ENCODE measurements at regions not wholly inside any gene's neighbourhood (a gene's known extent, or its start where the extent isn't known, plus 50 kb on each side); places are given as distances from the start of the nearest gene placed in this dataset.

- no peak overlapping the region for H2AFZ ChIP-seq (ENCODE audit: control insufficient read depth, low read length)
- FAIRE-seq (peak; percentile 29), DNase-seq (ENCODE audit: low read depth, low spot score) (no peak)
- no peaks in the 10 kb centered on the region for H3K27me3 ChIP-seq (ENCODE audit: control insufficient read depth, extremely low read depth, insufficient read depth, low read length)
- no peaks in the 10 kb centered on the region for H3K36me3 ChIP-seq (ENCODE audit: control insufficient read depth in 2 of 2, extremely low read depth in 1 of 2, insufficient read depth in 2 of 2, low read length in 2 of 2)
- H3K4me3 ChIP-seq (ENCODE audit: control insufficient read depth in 2 of 3, extremely low read depth in 1 of 3, insufficient read depth in 2 of 3, low read depth in 1 of 3, low read length in 3 of 3), result no peak overlapping the region
- no peaks in the 10 kb centered on the region for H4K20me1 ChIP-seq (ENCODE audit: control insufficient read depth, extremely low read depth, insufficient read depth, low read length)
- H3K79me2 ChIP-seq (ENCODE audit: control insufficient read depth, insufficient read depth, low read length), result no peaks in the 10 kb centered on the region
- no peaks in the 10 kb centered on the region for H3K9me1 ChIP-seq (ENCODE audit: control insufficient read depth, extremely low read depth, insufficient read depth, low read length)
- no peak overlapping the region for H3K27ac ChIP-seq (ENCODE audit: control insufficient read depth, insufficient read depth, low read length)
- dilution Hi-C loops (cut with MboI; ENCODE audit: extremely low pct_ligation_motif_present, low sequenced_read_pairs), result no loop called here
- no peaks in the 10 kb centered on the region for H3K9me3 ChIP-seq (ENCODE audit: control insufficient read depth, low read depth, low read length)
- no peaks in the 10 kb centered on the region for H3K4me1 ChIP-seq (ENCODE audit: control insufficient read depth, extremely low read depth, insufficient read depth, low read length)
- no peak for TF ChIP-seq EZH2 (IDR thresholded peaks at IDR 0.05; ENCODE audit: low read length)
- no peak for TF ChIP-seq CTCF (optimal IDR thresholded peaks at IDR 0.05 in 1 of 3, IDR thresholded peaks at IDR 0.05 in 1 of 3, conservative IDR thresholded peaks at IDR 0.05 in 1 of 3; ENCODE audit: extremely low read depth in 1 of 3, insufficient read depth in 2 of 3, low read length in 3 of 3)
- no peak overlapping the region for H3K9ac ChIP-seq (ENCODE audit: control insufficient read depth, extremely low read depth, insufficient read depth, low read length)
- H3K4me2 ChIP-seq (ENCODE audit: control insufficient read depth, extremely low read depth, insufficient read depth, low read depth, low read length), result no peak overlapping the region
Measured at GRCh38 chr9:28539434-28540070, 966.3 kb upstream of the C9orf72 start.

GRCh38 chr9:28542928-28543327 lies 969.6 kb upstream of the C9orf72 start:
- Histone ChIP-seq H3K4me1 (ENCODE audit: control insufficient read depth, extremely low read depth, insufficient read depth, low read length) (no peaks in the 10 kb centered on the region), H3K4me3 (ENCODE audit: control insufficient read depth in 2 of 3, extremely low read depth in 1 of 3, insufficient read depth in 2 of 3, low read depth in 1 of 3, low read length in 3 of 3) (no peak overlapping the region), H2AFZ (ENCODE audit: control insufficient read depth, low read length) (no peak overlapping the region), H3K9me1 (ENCODE audit: control insufficient read depth, extremely low read depth, insufficient read depth, low read length) (no peaks in the 10 kb centered on the region), H3K27ac (ENCODE audit: control insufficient read depth, insufficient read depth, low read length) (no peak overlapping the region), H3K9ac (ENCODE audit: control insufficient read depth, extremely low read depth, insufficient read depth, low read length) (no peak overlapping the region), H3K4me2 (ENCODE audit: control insufficient read depth, extremely low read depth, insufficient read depth, low read depth, low read length) (no peak overlapping the region), H3K36me3 (ENCODE audit: control insufficient read depth in 2 of 2, extremely low read depth in 1 of 2, insufficient read depth in 2 of 2, low read length in 2 of 2) (no peaks in the 10 kb centered on the region), H4K20me1 (ENCODE audit: control insufficient read depth, extremely low read depth, insufficient read depth, low read length) (no peaks in the 10 kb centered on the region), H3K27me3 (ENCODE audit: control insufficient read depth, extremely low read depth, insufficient read depth, low read length) (no peaks in the 10 kb centered on the region), H3K79me2 (ENCODE audit: control insufficient read depth, insufficient read depth, low read length) (no peaks in the 10 kb centered on the region), H3K9me3 (ENCODE audit: control insufficient read depth, low read depth, low read length) (no peaks in the 10 kb centered on the region)
- no peak for FAIRE-seq
- DNase-seq (ENCODE audit: low read depth, low spot score), result no peak
- dilution Hi-C loops (cut with MboI; ENCODE audit: extremely low pct_ligation_motif_present, low sequenced_read_pairs), result no loop called here
- TF ChIP-seq EZH2 (IDR thresholded peaks at IDR 0.05; ENCODE audit: low read length), result no peak
- no peak for TF ChIP-seq CTCF (optimal IDR thresholded peaks at IDR 0.05 in 1 of 3, IDR thresholded peaks at IDR 0.05 in 1 of 3, conservative IDR thresholded peaks at IDR 0.05 in 1 of 3; ENCODE audit: extremely low read depth in 1 of 3, insufficient read depth in 2 of 3, low read length in 3 of 3)

Data from keratinocyte (primary cell).